ENCODE measurements at regions not wholly inside any gene's neighbourhood (a gene's known extent, or its start where the extent isn't known, plus 50 kb on each side); places are given as distances from the start of the nearest gene placed in this dataset.

- no peak for DNase-seq
- ATAC-seq (ENCODE audit: insufficient read depth, low read depth): no peak
- no peaks in the 10 kb centered on the region for H3K4me1 ChIP-seq (ENCODE audit: insufficient read depth, low read length)
- TF ChIP-seq EZH2 (IDR thresholded peaks at IDR 0.05; ENCODE audit: borderline replicate concordance, low read depth, low read length, severe bottlenecking): no peak
- TF ChIP-seq, protein P1, sequence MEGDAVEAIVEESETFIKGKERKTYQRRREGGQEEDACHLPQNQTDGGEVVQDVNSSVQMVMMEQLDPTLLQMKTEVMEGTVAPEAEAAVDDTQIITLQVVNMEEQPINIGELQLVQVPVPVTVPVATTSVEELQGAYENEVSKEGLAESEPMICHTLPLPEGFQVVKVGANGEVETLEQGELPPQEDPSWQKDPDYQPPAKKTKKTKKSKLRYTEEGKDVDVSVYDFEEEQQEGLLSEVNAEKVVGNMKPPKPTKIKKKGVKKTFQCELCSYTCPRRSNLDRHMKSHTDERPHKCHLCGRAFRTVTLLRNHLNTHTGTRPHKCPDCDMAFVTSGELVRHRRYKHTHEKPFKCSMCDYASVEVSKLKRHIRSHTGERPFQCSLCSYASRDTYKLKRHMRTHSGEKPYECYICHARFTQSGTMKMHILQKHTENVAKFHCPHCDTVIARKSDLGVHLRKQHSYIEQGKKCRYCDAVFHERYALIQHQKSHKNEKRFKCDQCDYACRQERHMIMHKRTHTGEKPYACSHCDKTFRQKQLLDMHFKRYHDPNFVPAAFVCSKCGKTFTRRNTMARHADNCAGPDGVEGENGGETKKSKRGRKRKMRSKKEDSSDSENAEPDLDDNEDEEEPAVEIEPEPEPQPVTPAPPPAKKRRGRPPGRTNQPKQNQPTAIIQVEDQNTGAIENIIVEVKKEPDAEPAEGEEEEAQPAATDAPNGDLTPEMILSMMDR (IDR thresholded peaks at IDR 0.05; ENCODE audit: borderline replicate concordance, extremely low read depth, low read length, poor library complexity, severe bottlenecking): no peak
- H3K27me3 ChIP-seq (ENCODE audit: insufficient read depth, low read length, poor library complexity): no peaks in the 10 kb centered on the region
- H3K36me3 ChIP-seq (ENCODE audit: insufficient read depth, low read length): no peaks in the 10 kb centered on the region
- H4K20me1 ChIP-seq (ENCODE audit: insufficient read depth, low read length): no peaks in the 10 kb centered on the region
- H2AFZ ChIP-seq (ENCODE audit: low read depth, low read length): no peak overlapping the region
- no peak overlapping the region for H3K4me3 ChIP-seq (ENCODE audit: low read depth in 1 of 2, low read length in 2 of 2)
- H3K4me2 ChIP-seq (ENCODE audit: insufficient read depth, low read length): no peak overlapping the region
- peaks cover 5% of the 10 kb centered on the region for H3K9me3 ChIP-seq (ENCODE audit: insufficient read depth, low read length, severe bottlenecking)
- H3K79me2 ChIP-seq (ENCODE audit: insufficient read depth, low read length): no peaks in the 10 kb centered on the region
- no peak overlapping the region for H3K27ac ChIP-seq (ENCODE audit: low read length)
- H3K9ac ChIP-seq (ENCODE audit: low read depth, low read length): no peak overlapping the region
These were observed 102.9 kb downstream of the PSMG1 start for GRCh38 chr21:39080366-39080765.

- Histone ChIP-seq H3K27me3 (ENCODE audit: insufficient read depth, low read length, poor library complexity) (no peaks in the 10 kb centered on the region), H3K9ac (ENCODE audit: low read depth, low read length) (no peak overlapping the region), H3K79me2 (ENCODE audit: insufficient read depth, low read length) (no peaks in the 10 kb centered on the region), H3K36me3 (ENCODE audit: insufficient read depth, low read length) (no peaks in the 10 kb centered on the region), H3K4me2 (ENCODE audit: insufficient read depth, low read length) (no peak overlapping the region), H3K4me1 (ENCODE audit: insufficient read depth, low read length) (no peaks in the 10 kb centered on the region), H3K4me3 (ENCODE audit: low read depth in 1 of 2, low read length in 2 of 2) (no peak overlapping the region), H3K9me3 (ENCODE audit: insufficient read depth, low read length, severe bottlenecking) (peaks cover 8% of the 10 kb centered on the region), H4K20me1 (ENCODE audit: insufficient read depth, low read length) (no peaks in the 10 kb centered on the region), H3K27ac (ENCODE audit: low read length) (no peak overlapping the region), H2AFZ (ENCODE audit: low read depth, low read length) (no peak overlapping the region)
- DNase-seq (no peak), ATAC-seq (ENCODE audit: insufficient read depth, low read depth) (no peak)
- TF ChIP-seq, protein P1 (IDR thresholded peaks at IDR 0.05; ENCODE audit: borderline replicate concordance, extremely low read depth, low read length, poor library complexity, severe bottlenecking): no peak
- TF ChIP-seq EZH2 (IDR thresholded peaks at IDR 0.05; ENCODE audit: borderline replicate concordance, low read depth, low read length, severe bottlenecking): no peak
These were observed 103.6 kb downstream of the PSMG1 start for GRCh38 chr21:39079617-39080016.

GRCh38 chr21:39078322-39079065, 104.8 kb downstream of the PSMG1 start:
- TF ChIP-seq, protein P1 (IDR thresholded peaks at IDR 0.05; ENCODE audit: borderline replicate concordance, extremely low read depth, low read length, poor library complexity, severe bottlenecking): no peak
- TF ChIP-seq EZH2 (IDR thresholded peaks at IDR 0.05; ENCODE audit: borderline replicate concordance, low read depth, low read length, severe bottlenecking): no peak
- H3K9me3 ChIP-seq (ENCODE audit: insufficient read depth, low read length, severe bottlenecking): peaks cover 13% of the 10 kb centered on the region
- no peaks in the 10 kb centered on the region for H3K79me2 ChIP-seq (ENCODE audit: insufficient read depth, low read length)
- H3K9ac ChIP-seq (ENCODE audit: low read depth, low read length): no peak overlapping the region
- H4K20me1 ChIP-seq (ENCODE audit: insufficient read depth, low read length): no peaks in the 10 kb centered on the region
- no peak overlapping the region for H3K4me3 ChIP-seq (ENCODE audit: low read depth in 1 of 2, low read length in 2 of 2)
- no peaks in the 10 kb centered on the region for H3K27me3 ChIP-seq (ENCODE audit: insufficient read depth, low read length, poor library complexity)
- ATAC-seq (ENCODE audit: insufficient read depth, low read depth): no peak
- no peak for DNase-seq
- H3K36me3 ChIP-seq (ENCODE audit: insufficient read depth, low read length): no peaks in the 10 kb centered on the region
- no peak overlapping the region for H2AFZ ChIP-seq (ENCODE audit: low read depth, low read length)
- no peak overlapping the region for H3K27ac ChIP-seq (ENCODE audit: low read length)
- H3K4me2 ChIP-seq (ENCODE audit: insufficient read depth, low read length): no peak overlapping the region
- no peaks in the 10 kb centered on the region for H3K4me1 ChIP-seq (ENCODE audit: insufficient read depth, low read length)
